ENCODE measurements at regions not wholly inside any gene's neighbourhood (a gene's known extent, or its start where the extent isn't known, plus 50 kb on each side); places are given as distances from the start of the nearest gene placed in this dataset.
"Not testable (repeated sequence)": the region's sequence is repeated elsewhere in the genome, so short reads cannot be mapped to it uniquely, and the experiment has no call there.

- DNase-seq (ENCODE audit: low read depth), result no peak
These were observed 347.3 kb downstream of the TRIM36 start for GRCh38 chr5:114822436-114822835.

GRCh38 chr5:114790403-114790792, 379.3 kb downstream of the TRIM36 start:
- no peak for DNase-seq (ENCODE audit: low read depth)

GRCh38 chr5:114789773-114790402, 379.8 kb downstream of the TRIM36 start:
- DNase-seq (ENCODE audit: low read depth), result no peak

GRCh38 chr5:114782869-114783268, 386.8 kb downstream of the TRIM36 start:
- DNase-seq (ENCODE audit: low read depth), result no peak

DNA sequence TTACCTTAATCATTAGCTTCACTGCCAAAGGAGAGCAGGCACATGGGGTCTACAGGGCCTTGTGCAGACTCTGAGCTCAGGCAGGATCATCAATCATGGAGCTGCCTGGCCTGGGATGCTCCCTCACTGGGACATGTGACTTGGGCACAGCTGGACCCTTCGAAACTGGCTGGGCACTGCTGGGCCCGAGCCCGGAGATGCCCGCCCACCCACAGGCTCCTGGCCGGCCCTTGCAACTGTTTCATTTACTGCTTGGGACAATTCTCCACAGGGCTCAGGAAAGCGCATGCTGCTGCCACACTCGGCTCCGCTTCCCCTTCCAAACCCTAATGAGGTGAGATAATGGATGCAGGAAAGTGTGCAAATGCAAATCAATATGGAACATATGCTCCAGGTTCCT, 387.5 kb downstream of the TRIM36 start:
- no peak for DNase-seq (ENCODE audit: low read depth)

- DNase-seq (ENCODE audit: low read depth), result no peak
These were observed 389.4 kb downstream of the TRIM36 start for GRCh38 chr5:114780290-114780689.

DNA sequence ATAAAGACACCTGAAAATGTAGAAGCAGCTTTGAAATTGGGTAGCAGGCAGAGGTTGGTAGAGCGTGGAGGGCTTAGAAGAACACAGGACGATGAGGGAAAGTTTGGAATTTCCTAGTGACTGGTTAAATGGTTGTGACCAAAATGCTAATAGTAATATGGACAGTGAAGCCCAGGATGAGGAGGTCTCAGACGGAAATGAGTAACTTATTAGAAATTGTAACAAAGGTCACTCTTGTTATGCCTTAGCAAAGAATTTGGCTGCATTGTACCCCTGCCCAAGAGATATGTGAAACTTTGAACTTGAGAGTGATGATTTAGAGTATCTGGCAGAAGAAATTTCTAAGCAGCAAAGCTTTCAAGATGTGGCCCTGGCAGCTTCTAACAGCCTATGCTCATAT, 382.5 kb downstream of the KCNN2 start:
- no peak for DNase-seq (ENCODE audit: low read depth)

- DNase-seq (ENCODE audit: low read depth), result no peak
These were observed 372.4 kb downstream of the KCNN2 start for GRCh38 chr5:114734238-114734637.

DNA sequence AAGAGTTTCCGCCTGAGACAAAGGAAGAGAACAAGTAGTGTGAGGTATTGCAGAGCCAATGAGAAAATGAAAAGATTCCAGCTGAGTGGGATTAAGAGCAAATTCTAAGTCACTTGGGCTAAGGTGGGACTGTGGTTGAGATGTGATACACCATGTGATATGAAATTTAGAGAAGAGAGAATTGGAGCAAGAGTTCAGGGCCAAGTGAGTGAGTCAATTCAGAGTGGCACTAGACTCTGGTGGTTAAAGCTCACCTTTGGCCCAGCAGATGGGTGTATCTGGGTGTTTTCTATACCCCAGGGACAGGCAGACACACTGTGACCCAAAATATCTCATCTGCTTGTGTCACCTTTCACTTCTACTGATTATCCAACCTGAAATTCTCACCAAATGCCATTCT, 368.1 kb downstream of the KCNN2 start:
- DNase-seq (ENCODE audit: low read depth), result no peak

DNA sequence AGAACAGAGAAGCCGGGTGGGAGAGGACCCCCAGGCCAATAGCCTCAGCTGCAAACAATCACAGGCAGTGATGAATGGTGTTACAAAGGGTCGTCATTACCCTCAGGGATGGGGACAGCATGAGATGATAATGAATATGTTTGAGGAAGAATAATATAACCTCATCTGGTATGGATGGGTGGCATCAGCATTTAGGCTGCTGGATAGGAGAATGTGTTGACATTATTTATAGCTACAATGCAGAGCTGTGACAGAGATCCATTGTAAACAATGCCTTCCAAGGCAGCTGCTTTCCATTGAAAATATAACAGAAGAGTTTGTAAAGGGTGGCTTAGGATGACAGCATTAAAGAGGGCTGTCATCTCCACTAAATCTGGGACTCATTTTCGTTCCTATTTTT, 365.5 kb downstream of the KCNN2 start:
- DNase-seq (ENCODE audit: low read depth), result no peak

GRCh38 chr5:114726131-114726530, 364.3 kb downstream of the KCNN2 start:
- no peak for DNase-seq (ENCODE audit: low read depth)

- no peak for DNase-seq (ENCODE audit: low read depth)
These were observed 357.4 kb downstream of the KCNN2 start for GRCh38 chr5:114719268-114719667.

DNA sequence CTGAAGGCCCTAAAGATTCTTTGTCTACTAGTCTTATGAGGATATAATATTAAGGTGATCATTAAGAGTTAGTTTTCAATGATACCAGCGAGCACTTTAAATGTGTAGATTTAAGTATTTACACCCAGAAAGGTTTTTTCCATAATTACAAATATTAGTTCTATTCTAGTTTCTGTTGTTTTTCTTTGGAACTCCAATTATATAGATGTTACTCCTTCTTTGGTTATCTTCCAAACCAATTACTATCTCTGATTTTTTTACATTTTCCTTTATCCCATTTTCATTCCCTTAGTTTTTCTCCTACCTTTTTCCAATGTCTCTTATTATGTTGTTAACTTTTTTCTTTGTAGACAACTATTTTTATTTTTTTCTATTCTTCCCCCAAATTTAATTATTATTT, 355.1 kb downstream of the KCNN2 start:
- no peak for DNase-seq (ENCODE audit: low read depth)

DNA sequence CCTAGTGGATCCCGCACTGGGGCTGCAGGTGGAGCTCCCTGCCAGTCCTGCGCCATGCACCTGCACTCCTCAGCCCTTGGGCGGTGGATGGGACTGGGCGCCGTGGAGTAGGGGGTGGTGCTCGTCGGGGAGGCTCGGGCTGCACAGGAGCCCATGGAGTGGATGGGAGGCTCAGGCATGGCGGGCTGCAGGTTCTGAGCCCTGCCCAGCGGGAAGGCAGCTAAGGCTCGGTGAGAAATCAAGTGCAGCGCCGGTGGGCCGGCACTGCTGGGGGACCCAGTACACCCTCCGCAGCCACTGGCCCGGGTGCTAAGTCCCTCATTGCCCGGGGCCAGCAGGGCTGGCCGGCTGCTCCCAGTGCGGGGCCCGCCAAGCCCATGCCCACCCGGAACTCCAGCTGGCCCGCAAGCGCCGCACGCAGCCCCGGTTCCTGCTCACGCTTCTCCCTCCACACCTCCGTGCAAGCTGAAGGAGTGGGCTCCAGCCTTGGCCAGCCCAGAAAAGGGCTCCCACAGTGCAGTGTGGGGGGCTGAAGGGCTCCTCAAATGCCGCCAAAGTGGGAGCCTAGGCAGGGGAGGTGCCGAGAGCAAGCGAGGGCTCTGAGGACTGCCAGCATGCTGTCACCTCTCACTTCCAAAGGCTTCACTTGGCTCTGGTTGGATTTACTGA, 342.5 kb downstream of the KCNN2 start:
- not testable (repeated sequence) for DNase-seq (ENCODE audit: low read depth)

GRCh38 chr5:114702731-114703130, 340.9 kb downstream of the KCNN2 start:
- no peak for DNase-seq (ENCODE audit: low read depth)

DNA sequence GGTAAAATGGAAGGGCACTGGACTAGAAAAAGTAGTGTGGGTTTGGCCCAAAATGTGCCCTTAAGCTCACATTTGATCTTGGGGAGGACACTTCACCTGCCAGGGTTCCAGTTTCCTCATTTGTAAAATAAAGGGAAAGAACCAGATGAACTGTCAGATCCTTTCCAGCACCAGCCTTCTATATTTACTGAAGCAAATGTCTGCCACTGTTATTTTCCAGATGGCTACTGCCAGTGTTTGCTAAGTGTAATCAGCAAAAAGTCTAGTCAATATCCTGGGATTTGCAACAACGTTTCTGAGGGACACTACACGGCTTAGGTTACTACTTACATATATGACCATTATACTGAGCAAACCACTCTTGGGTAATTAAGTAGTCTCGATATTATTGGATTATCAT, 340.3 kb downstream of the KCNN2 start:
- no peak for DNase-seq (ENCODE audit: low read depth)

GRCh38 chr5:114700823-114701222, 339.0 kb downstream of the KCNN2 start:
- DNase-seq (ENCODE audit: low read depth), result no peak

DNA sequence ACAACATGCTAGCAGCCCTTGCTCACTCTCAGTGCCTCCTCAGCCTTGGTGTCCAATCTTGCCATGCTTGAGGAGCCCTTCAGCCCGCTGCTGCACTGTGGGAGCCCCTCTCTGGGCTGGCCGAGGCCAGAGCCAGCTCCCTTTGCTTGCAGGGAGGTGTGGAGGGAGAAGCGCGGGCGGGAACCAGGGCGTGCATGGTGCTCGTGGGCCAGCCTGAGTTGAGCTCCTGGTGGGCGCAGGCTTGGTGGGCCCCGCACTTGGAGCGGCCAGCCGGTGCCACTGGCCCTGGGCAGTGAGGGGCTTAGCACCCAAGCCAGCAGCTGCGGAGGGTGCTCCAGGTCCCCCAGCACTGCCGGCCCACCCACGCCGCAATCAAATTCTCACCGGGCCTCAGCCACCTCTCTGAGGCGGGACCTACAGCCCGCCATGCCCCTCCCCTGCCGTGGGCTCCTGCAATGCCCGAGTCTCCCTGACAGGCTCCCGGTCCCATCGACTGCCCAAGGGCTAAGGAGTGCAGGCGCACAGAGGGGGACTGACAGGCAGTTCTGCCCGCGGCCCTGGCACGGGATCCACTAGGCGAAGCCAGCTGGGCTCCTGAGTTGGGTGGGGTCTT, 333.5 kb downstream of the KCNN2 start:
- no peak for DNase-seq (ENCODE audit: low read depth)

DNA sequence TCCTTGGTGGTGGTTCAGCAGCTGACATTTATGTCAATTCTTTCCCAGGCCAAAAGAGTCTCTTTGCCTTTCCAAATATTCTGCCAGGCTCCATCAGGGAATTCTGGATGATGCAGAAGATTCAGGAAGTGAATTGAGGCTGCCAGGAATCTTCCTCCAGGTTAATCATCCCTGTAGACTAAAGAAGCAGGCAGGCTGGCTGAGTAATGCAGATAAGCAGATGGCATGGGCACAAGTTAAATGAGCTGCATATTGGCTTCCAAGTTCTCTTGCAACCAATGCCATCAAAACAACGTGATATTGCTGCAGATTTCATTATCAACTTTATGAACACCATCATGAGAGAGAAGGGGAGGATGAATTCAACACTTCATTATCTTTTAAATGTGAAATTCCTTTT, 324.5 kb downstream of the KCNN2 start:
- DNase-seq (ENCODE audit: low read depth), result no peak

DNA sequence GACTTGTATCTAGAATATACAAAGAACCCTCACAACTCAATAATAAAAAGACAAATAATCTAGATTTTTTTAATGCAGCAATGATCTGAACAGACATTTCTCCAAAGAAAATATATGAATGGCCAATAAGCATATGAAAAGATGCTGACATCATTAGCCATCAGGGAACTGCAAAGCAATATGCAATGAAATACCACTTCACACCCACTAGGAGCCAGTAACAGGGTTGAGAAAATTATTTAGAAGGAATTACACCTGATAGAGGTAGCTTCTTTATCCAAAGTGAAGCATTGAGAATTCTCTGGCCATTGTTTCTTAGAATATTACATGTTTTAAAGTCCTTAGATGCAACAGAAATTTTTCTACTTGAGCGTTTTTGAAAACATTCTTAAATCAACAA, 316.9 kb downstream of the KCNN2 start:
- DNase-seq (ENCODE audit: low read depth), result no peak

DNA sequence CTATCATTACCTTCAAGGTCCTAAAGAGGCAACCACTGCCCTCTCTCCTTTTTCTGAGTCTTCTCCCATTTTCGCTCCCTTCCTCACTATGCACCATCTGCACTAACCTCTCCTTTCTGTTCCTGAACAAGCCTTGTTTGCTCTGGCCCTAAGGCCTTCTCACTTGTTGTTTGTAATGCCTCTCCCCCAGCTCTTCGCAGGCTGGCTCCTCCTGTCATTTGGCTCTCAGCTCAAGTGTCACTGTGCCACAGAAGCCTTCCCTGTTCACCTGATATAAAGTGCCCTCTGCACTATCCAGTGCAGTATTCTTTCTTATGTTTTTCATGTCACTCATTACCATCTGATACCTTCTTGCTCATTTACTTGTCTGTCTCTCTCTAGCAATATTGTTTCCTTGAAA, 303.7 kb downstream of the KCNN2 start:
- DNase-seq (ENCODE audit: low read depth), result no peak

GRCh38 chr5:114660791-114661190, 298.9 kb downstream of the KCNN2 start:
- no peak for DNase-seq (ENCODE audit: low read depth)

DNA sequence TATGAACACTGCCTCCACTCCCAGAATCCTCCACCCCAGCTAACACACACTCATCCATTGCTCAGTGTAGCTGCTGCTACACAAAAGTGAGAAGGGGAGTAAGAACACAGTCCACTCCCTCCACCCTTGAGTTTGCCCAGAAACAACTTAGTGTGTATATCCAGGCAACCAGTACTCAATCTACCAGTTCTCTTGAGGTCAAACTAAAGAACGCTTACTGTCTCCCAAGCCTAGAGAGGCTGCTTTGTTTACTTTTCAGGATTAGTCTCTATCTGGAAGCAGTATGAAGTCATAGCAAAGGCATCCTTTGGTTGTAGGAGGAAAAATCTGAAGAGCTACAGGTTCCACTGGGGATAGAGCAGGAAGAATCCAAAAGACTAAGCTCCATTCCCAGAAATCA, 296.3 kb downstream of the KCNN2 start:
- no peak for DNase-seq (ENCODE audit: low read depth)
